Lower leg skin (tissue), 4 donors: ENCODE measurements at regions not wholly inside any gene's neighbourhood (a gene's known extent, or its start where the extent isn't known, plus 50 kb on each side); places are given as distances from the start of the nearest gene placed in this dataset.
"Not testable (repeated sequence)": the region's sequence is repeated elsewhere in the genome, so short reads cannot be mapped to it uniquely, and the experiment has no call there.

Source experiments
- DNase-seq, 2 donors: peaks; one replicate each; pipeline ENCODE4 v3.0.0-alpha.2; 2019; ENCODE audit warnings: low spot score in 2 of 2
- H3K4me3 ChIP-seq: fragments of 200-600 bp; sonication (generic); 2 replicates; pipeline ENCODE4 v1.5.1; 2017; ENCODE audit warnings: mild to moderate bottlenecking, low read depth; ENCODE audit not compliant: poor library complexity, severe bottlenecking
- CTCF ChIP-seq, 3 donors: fragments of 450-650 bp; IDR thresholded peaks; one replicate each; pipeline ENCODE4 v1.5.1; 2016; ENCODE audit warnings: antibody characterized with exemption in 3 of 3, mild to moderate bottlenecking in 3 of 3, moderate library complexity in 2 of 3
- POLR2A ChIP-seq, 2 donors: fragments of 450-650 bp; IDR thresholded peaks; one replicate each; pipeline ENCODE4 v1.6.1; 2016 to 2017; ENCODE audit warnings: antibody characterized with exemption in 2 of 2, mild to moderate bottlenecking in 1 of 2, moderate library complexity in 1 of 2
- WGBS, 2 donors: methylation state at CpG; one replicate each; pipeline ENCODE4 v1.1.5; 2018; 5-methylcytosine and 5-hydroxymethylcytosine counted together
- intact Hi-C: fragments of 100-400 bp; cut with DNase I; formaldehyde crosslinking; loops from one replicate; pipeline ENCODE4 v1.15.0; 2023; ENCODE audit warnings: low total_unique reads

GRCh38 chr5:27463446-27464149, 425.2 kb upstream of the CDH9 start:
- intact Hi-C loops = no loop called here
- DNase-seq = no peak
- no peak for TF ChIP-seq POLR2A (IDR thresholded peaks at IDR 0.05)
- no peak for TF ChIP-seq CTCF (IDR thresholded peaks at IDR 0.05)
- no peak overlapping the region for H3K4me3 ChIP-seq
- 81 to 82% methylated on average over 8 of the region's 8 CpGs for WGBS, 2 donors

GRCh38 chr5:27462936-27463335, 424.6 kb upstream of the CDH9 start:
- intact Hi-C loops = no loop called here
- TF ChIP-seq CTCF (IDR thresholded peaks at IDR 0.05) (no peak), POLR2A (IDR thresholded peaks at IDR 0.05) (no peak)
- 71 to 78% methylated on average over 7 of the region's 7 CpGs for WGBS, 2 donors
- H3K4me3 ChIP-seq = no peak overlapping the region
- DNase-seq = no peak

GRCh38 chr5:27458287-27458686, 419.9 kb upstream of the CDH9 start:
- TF ChIP-seq CTCF (IDR thresholded peaks at IDR 0.05) = no peak
- 74 to 83% methylated on average over 1 of the region's 1 CpG for WGBS, 2 donors
- DNase-seq = no peak
- no peak overlapping the region for H3K4me3 ChIP-seq
- intact Hi-C loops = no loop called here

- no peak overlapping the region for H3K4me3 ChIP-seq
- intact Hi-C loops = no loop called here
- TF ChIP-seq POLR2A (IDR thresholded peaks at IDR 0.05) (no peak), CTCF (IDR thresholded peaks at IDR 0.05) (no peak)
- no peak for DNase-seq
- WGBS, 2 donors = 38 to 40% methylated on average over 1 of the region's 1 CpG
These were observed 413.0 kb upstream of the CDH9 start for GRCh38 chr5:27451377-27451776.

- H3K4me3 ChIP-seq = no peak overlapping the region
- no peak for TF ChIP-seq POLR2A (IDR thresholded peaks at IDR 0.05)
- no peak for TF ChIP-seq CTCF (IDR thresholded peaks at IDR 0.05)
- intact Hi-C loops = no loop called here
- DNase-seq = no peak
- 80 to 82% methylated on average over 3 of the region's 3 CpGs for WGBS, 2 donors
These were observed 412.2 kb upstream of the CDH9 start for GRCh38 chr5:27450607-27451006.

- H3K4me3 ChIP-seq, DNase-seq, intact Hi-C loops: not testable (repeated sequence)
- WGBS, 2 donors = 87 to 89% methylated on average over 19 to 20 of the region's 20 CpGs
These were observed 401.0 kb upstream of the CDH9 start for GRCh38 chr5:27439383-27439782.
